ENCODE measurements at regions not wholly inside any gene's neighbourhood (a gene's known extent, or its start where the extent isn't known, plus 50 kb on each side); places are given as distances from the start of the nearest gene placed in this dataset.

- TF ChIP-seq POLR2A (IDR thresholded peaks at IDR 0.05) (no peak), CTCF (IDR thresholded peaks at IDR 0.05) (no peak)
Observed at GRCh38 chr2:15685143-15685542, 93.5 kb downstream of the DDX1 start.

All from thyroid gland (tissue), 4 donors.